IMR-90 (cell line): ENCODE measurements at regions not wholly inside any gene's neighbourhood (a gene's known extent, or its start where the extent isn't known, plus 50 kb on each side); places are given as distances from the start of the nearest gene placed in this dataset.

Experiments used
- ATAC-seq: fragments of 200-7000 bp; cut with Tn5 transposase; 2 replicates; pipeline ENCODE4 v1.9.1; 2020; ENCODE audit warnings: low read depth, mild to moderate bottlenecking, moderate library complexity
- BruUV-seq: library from RNA; stranded (reverse); fragments of 400-500 nt; replicated peaks from 2 replicates; lab custom pipeline; 2021; lab: Mats Ljungman, UMichigan
- CTCF ChIA-PET: fragments of 300-600 bp; formaldehyde crosslinking; extraction: SDS; loops from one replicate; lab custom pipeline; 2021; ENCODE audit warnings: antibody characterized with exemption; lab: Yijun Ruan, JAX
- POLR2A ChIA-PET: fragments of 300-600 bp; sonication (Branson Sonifier 250); formaldehyde crosslinking; loops from one replicate; lab custom pipeline; 2022; ENCODE audit warnings: antibody characterized with exemption; ENCODE audit not compliant: unreplicated experiment; lab: Charles Lee
- DNase-seq: peaks from one replicate; pipeline ENCODE4 v3.0.0; 2013
- H2AFZ ChIP-seq: replicated peaks from 2 replicates; pipeline ENCODE3; 2013; ENCODE audit warnings: low read length, mild to moderate bottlenecking; ENCODE audit not compliant: poor library complexity
- H2AK5ac ChIP-seq: 2 replicates; pipeline ENCODE4 v1.6.1; 2013; ENCODE audit warnings: low read depth, low read length, inconsistent platforms
- H2AK9ac ChIP-seq: replicated peaks from 2 replicates; pipeline ENCODE3; 2013; ENCODE audit warnings: mild to moderate bottlenecking, low read depth, low read length, moderate library complexity; ENCODE audit not compliant: poor library complexity
- H2BK120ac ChIP-seq: 2 replicates; pipeline ENCODE4 v1.6.1; 2013; ENCODE audit warnings: low read depth, low read length, inconsistent platforms
- H2BK15ac ChIP-seq: 3 replicates; pipeline ENCODE4 v1.6.1; 2013; ENCODE audit warnings: low read depth, low read length, inconsistent platforms
- H2BK20ac ChIP-seq: 2 replicates; pipeline ENCODE4 v1.6.1; 2013; ENCODE audit warnings: low read depth, mild to moderate bottlenecking, inconsistent platforms, low read length, moderate library complexity
- H2BK5ac ChIP-seq: 2 replicates; pipeline ENCODE4 v1.6.1; 2013; ENCODE audit warnings: mild to moderate bottlenecking, low read depth, low read length, inconsistent platforms; ENCODE audit not compliant: poor library complexity, severe bottlenecking
- H3K14ac ChIP-seq: replicated peaks from 2 replicates; pipeline ENCODE4 v1.6.1; 2013; ENCODE audit warnings: low read depth, low read length, inconsistent platforms
- H3K18ac ChIP-seq: 2 replicates; pipeline ENCODE4 v1.6.1; 2013; ENCODE audit warnings: low read depth, low read length, control low read depth
- H3K23ac ChIP-seq: 2 replicates; pipeline ENCODE4 v1.6.1; 2013; ENCODE audit warnings: low read depth, low read length, inconsistent platforms
- H3K27ac ChIP-seq: 2 replicates; pipeline ENCODE4 v1.5.1; 2013; ENCODE audit warnings: mild to moderate bottlenecking, control low read depth, low read length; ENCODE audit not compliant: insufficient read depth
- H3K27me3 ChIP-seq: 2 replicates; pipeline ENCODE4 v1.6.1; 2013; ENCODE audit warnings: low read length; ENCODE audit not compliant: control insufficient read depth, insufficient read depth
- H3K36me3 ChIP-seq: 2 replicates; pipeline ENCODE4 v1.6.1; 2013; ENCODE audit warnings: low read length, mixed read lengths; ENCODE audit not compliant: control insufficient read depth, insufficient read depth
- H3K4ac ChIP-seq: 2 replicates; pipeline ENCODE4 v1.6.1; 2013; ENCODE audit warnings: low read depth, low read length, inconsistent platforms
- H3K4me1 ChIP-seq: 2 replicates; pipeline ENCODE4 v1.6.1; 2013; ENCODE audit warnings: low read length, mixed read lengths; ENCODE audit not compliant: control insufficient read depth, insufficient read depth
- H3K4me2 ChIP-seq: 2 replicates; pipeline ENCODE4 v1.6.1; 2013; ENCODE audit warnings: low read depth, mild to moderate bottlenecking, control low read depth, low read length, moderate library complexity
- H3K4me3 ChIP-seq: 2 replicates; pipeline ENCODE4 v1.5.1; 2013; ENCODE audit warnings: low read depth, mild to moderate bottlenecking, control low read depth, low read length, moderate library complexity; ENCODE audit not compliant: insufficient read depth
- H3K56ac ChIP-seq: 2 replicates; pipeline ENCODE4 v1.6.1; 2013; ENCODE audit warnings: low read length, inconsistent platforms; ENCODE audit not compliant: insufficient read depth; ENCODE audit errors: extremely low read depth
- H3K79me1 ChIP-seq, 2 experiments: 2 replicates each; pipeline ENCODE4 v1.6.1; 2013; ENCODE audit warnings: low read length in 2 of 2, inconsistent platforms in 1 of 2, low read depth in 1 of 2
- H3K9ac ChIP-seq: 2 replicates; pipeline ENCODE4 v1.6.1; 2013; ENCODE audit warnings: low read depth, low read length, control low read depth
- H3K9me1 ChIP-seq: 2 replicates; pipeline ENCODE4 v1.6.1; 2013; ENCODE audit warnings: low read length, inconsistent platforms; ENCODE audit not compliant: insufficient read depth
- H3K9me3 ChIP-seq: 2 replicates; pipeline ENCODE4 v1.6.1; 2013; ENCODE audit warnings: low read length; ENCODE audit not compliant: control insufficient read depth, insufficient read depth
- H4K20me1 ChIP-seq: 2 replicates; pipeline ENCODE4 v1.6.1; 2013; ENCODE audit warnings: low read length, inconsistent platforms; ENCODE audit not compliant: insufficient read depth
- H4K5ac ChIP-seq: 2 replicates; pipeline ENCODE4 v1.6.1; 2013; ENCODE audit warnings: mild to moderate bottlenecking, low read depth, low read length, control low read depth
- H4K8ac ChIP-seq, 2 experiments: 2 replicates each; pipeline ENCODE4 v1.6.1; 2013; ENCODE audit warnings: low read depth in 2 of 2, low read length in 2 of 2, control low read depth in 1 of 2, inconsistent platforms in 1 of 2
- H4K91ac ChIP-seq: 2 replicates; pipeline ENCODE4 v1.6.1; 2013; ENCODE audit warnings: low read depth, low read length, inconsistent platforms; ENCODE audit not compliant: insufficient read depth
- CEBPB ChIP-seq: IDR thresholded peaks from 2 replicates; pipeline ENCODE4 v1.6.1; 2012; ENCODE audit warnings: low read depth, low read length, improper control_type of control experiment
- CHD1 ChIP-seq: IDR thresholded peaks from 2 replicates; pipeline ENCODE4 v1.6.1; 2012; ENCODE audit warnings: low read depth, low read length, improper control_type of control experiment
- FOS ChIP-seq: fragments of 150-350 bp; IDR thresholded peaks from 2 replicates; pipeline ENCODE4 v1.6.1; 2016; ENCODE audit warnings: low read depth, low read length
- MAFK ChIP-seq: IDR thresholded peaks from 2 replicates; pipeline ENCODE4 v1.6.1; 2012; ENCODE audit warnings: low read depth, low read length, improper control_type of control experiment
- POLR2A ChIP-seq: IDR thresholded peaks from 2 replicates; pipeline ENCODE4 v1.6.1; 2012; ENCODE audit warnings: mild to moderate bottlenecking, low read depth, low read length
- RAD21 ChIP-seq: IDR thresholded peaks from 2 replicates; pipeline ENCODE4 v1.6.1; 2012; ENCODE audit warnings: low read length, improper control_type of control experiment
- RCOR1 ChIP-seq: IDR thresholded peaks from 2 replicates; pipeline ENCODE4 v1.6.1; 2012; ENCODE audit warnings: mild to moderate bottlenecking, low read length, improper control_type of control experiment; ENCODE audit not compliant: insufficient replicate concordance
- RFX5 ChIP-seq: IDR thresholded peaks from 2 replicates; pipeline ENCODE4 v1.8.0; 2012; ENCODE audit warnings: low read depth, mild to moderate bottlenecking, low read length, moderate library complexity
- SMC3 ChIP-seq: fragments of 150-350 bp; IDR thresholded peaks from 2 replicates; pipeline ENCODE4 v1.6.1; 2016; ENCODE audit warnings: low read depth, mild to moderate bottlenecking, antibody characterized with exemption, low read length, moderate library complexity
- WGBS, 2 experiments: methylation state at CpG; one replicate each; pipeline versions ENCODE4 v1.1.5 to v1.1.7; 2013; ENCODE audit warnings: missing lambda C conversion rate in 2 of 2; ENCODE audit not compliant: insufficient read length in 1 of 2; ENCODE audit errors: extremely low coverage in 2 of 2; 5-methylcytosine and 5-hydroxymethylcytosine counted together
- dilution Hi-C: fragments of 300-500 bp; cut with HindIII; formaldehyde crosslinking; loops from one replicate; pipeline ENCODE4 v1.14.3; 2018; ENCODE audit warnings: low sequenced_read_pairs; ENCODE audit not compliant: unreplicated experiment
- in situ Hi-C: fragments of 300-500 bp; cut with MboI; formaldehyde crosslinking; loops from 3 replicates; pipeline ENCODE4 v1.14.3; 2019; ENCODE audit warnings: low sequenced_read_pairs, inconsistent platforms, mixed read lengths
- intact Hi-C: fragments of 100-400 bp; cut with micrococcal nuclease; formaldehyde crosslinking; loops from 2 replicates; pipeline ENCODE4 v1.10.0; 2022
- TF ChIP-seq, protein P1 (sequence below): fragments of 150-350 bp; IDR thresholded peaks from 2 replicates; pipeline ENCODE4 v1.6.1; 2016; ENCODE audit warnings: low read depth, mild to moderate bottlenecking, low read length, moderate library complexity, borderline replicate concordance

DNA sequence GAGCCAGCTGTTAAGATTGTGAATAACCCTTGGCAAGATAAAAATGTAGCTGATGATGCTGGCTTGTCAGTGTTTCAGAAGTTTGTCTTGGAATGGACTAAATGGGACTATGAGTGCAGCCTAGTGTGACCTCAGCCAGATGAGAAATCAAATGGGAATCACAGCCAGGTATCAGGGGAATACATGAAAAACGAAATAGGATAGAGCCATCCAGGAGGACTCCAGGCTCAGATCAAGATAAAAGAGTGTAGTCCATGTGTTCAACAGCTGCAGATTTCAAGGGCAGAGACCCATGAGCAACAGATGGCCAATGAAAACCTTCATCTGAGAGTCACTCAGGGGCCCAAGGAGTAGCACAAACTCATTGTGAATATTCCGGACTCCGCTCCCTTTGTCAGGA is 1080.9 kb upstream of the CADM2 start:
- Histone ChIP-seq H2BK5ac (no peak overlapping the region), H2BK20ac (no peak overlapping the region), H4K8ac (no peak overlapping the region), H2BK15ac (no peak overlapping the region), H3K9me1 (no peaks in the 10 kb centered on the region), H3K18ac (no peak overlapping the region), H2AFZ (no peak overlapping the region), H2AK9ac (no peak overlapping the region), H3K14ac (no peak overlapping the region), H3K27ac (no peak overlapping the region), H3K4me1 (no peaks in the 10 kb centered on the region), H4K5ac (no peak overlapping the region), H3K56ac (no peak overlapping the region), H3K9ac (no peak overlapping the region), H3K23ac (no peak overlapping the region), H4K20me1 (no peaks in the 10 kb centered on the region), H3K9me3 (no peaks in the 10 kb centered on the region; the same call in 1 of the 2 replicates), H3K79me1 (no peaks in the 10 kb centered on the region), H2AK5ac (no peak overlapping the region), H3K4me3 (no peak overlapping the region), H4K91ac (no peak overlapping the region), H3K4me2 (no peak overlapping the region), H3K36me3 (no peaks in the 10 kb centered on the region), H2BK120ac (no peak overlapping the region), H3K27me3 (no peaks in the 10 kb centered on the region), H3K4ac (no peak overlapping the region)
- dilution Hi-C loops (no loop called here), in situ Hi-C loops (no loop called here), intact Hi-C loops (no loop called here)
- no peak for ATAC-seq
- no peak for DNase-seq
- ChIA-PET POLR2A (no interaction called here), CTCF (no interaction called here)
- TF ChIP-seq RFX5 (no peak), CHD1 (no peak), MAFK (no peak), RCOR1 (no peak), POLR2A (no peak), RAD21 (no peak), SMC3 (no peak), FOS (no peak), CEBPB (no peak)
- TF ChIP-seq, protein P1, sequence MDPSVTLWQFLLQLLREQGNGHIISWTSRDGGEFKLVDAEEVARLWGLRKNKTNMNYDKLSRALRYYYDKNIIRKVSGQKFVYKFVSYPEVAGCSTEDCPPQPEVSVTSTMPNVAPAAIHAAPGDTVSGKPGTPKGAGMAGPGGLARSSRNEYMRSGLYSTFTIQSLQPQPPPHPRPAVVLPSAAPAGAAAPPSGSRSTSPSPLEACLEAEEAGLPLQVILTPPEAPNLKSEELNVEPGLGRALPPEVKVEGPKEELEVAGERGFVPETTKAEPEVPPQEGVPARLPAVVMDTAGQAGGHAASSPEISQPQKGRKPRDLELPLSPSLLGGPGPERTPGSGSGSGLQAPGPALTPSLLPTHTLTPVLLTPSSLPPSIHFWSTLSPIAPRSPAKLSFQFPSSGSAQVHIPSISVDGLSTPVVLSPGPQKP = no peak
- 20% methylated on average over 1 of the region's 3 CpGs; no CpG with 5 or more reads in 1 of the 2 experiments for WGBS, 2 experiments
- BruUV-seq = no TSS peak
